HL-60 (cell line): ENCODE measurements at regions not wholly inside any gene's neighbourhood (a gene's known extent, or its start where the extent isn't known, plus 50 kb on each side); places are given as distances from the start of the nearest gene placed in this dataset.

Experiments
- POLR2AphosphoS5 ChIP-seq: IDR thresholded peaks from 2 replicates; pipeline ENCODE4 v1.6.1; 2012; ENCODE audit warnings: low read depth
- TF ChIP-seq, protein P1 (sequence below): IDR thresholded peaks from one replicate; pipeline ENCODE4 v1.5.1; 2011; ENCODE audit warnings: low read length, control low read depth, inconsistent platforms; ENCODE audit not compliant: insufficient read depth

DNA sequence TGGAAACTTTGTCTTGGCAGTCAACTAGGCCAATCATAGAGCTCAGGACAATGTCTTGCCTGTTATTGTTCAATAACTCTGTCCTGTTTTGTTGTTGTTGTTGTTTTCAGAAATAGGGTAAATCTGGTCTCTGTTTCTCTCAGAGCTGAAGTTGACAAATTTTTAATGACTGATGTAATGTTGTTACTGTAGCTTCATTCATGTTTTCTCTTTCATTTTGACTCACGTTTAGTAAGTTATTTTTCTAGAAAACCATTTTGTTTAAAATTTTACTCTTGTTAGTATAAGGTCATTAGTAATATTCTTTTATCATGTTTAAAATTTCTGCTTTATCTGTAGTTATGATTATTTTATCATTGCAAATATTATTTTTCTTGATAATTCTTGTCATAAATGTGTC is 51.6 kb upstream of the GRIK2 start:
- TF ChIP-seq, protein P1, sequence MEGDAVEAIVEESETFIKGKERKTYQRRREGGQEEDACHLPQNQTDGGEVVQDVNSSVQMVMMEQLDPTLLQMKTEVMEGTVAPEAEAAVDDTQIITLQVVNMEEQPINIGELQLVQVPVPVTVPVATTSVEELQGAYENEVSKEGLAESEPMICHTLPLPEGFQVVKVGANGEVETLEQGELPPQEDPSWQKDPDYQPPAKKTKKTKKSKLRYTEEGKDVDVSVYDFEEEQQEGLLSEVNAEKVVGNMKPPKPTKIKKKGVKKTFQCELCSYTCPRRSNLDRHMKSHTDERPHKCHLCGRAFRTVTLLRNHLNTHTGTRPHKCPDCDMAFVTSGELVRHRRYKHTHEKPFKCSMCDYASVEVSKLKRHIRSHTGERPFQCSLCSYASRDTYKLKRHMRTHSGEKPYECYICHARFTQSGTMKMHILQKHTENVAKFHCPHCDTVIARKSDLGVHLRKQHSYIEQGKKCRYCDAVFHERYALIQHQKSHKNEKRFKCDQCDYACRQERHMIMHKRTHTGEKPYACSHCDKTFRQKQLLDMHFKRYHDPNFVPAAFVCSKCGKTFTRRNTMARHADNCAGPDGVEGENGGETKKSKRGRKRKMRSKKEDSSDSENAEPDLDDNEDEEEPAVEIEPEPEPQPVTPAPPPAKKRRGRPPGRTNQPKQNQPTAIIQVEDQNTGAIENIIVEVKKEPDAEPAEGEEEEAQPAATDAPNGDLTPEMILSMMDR = no peak
- TF ChIP-seq POLR2AphosphoS5 = no peak
